ENCODE measurements at regions not wholly inside any gene's neighbourhood (a gene's known extent, or its start where the extent isn't known, plus 50 kb on each side); places are given as distances from the start of the nearest gene placed in this dataset.

DNA sequence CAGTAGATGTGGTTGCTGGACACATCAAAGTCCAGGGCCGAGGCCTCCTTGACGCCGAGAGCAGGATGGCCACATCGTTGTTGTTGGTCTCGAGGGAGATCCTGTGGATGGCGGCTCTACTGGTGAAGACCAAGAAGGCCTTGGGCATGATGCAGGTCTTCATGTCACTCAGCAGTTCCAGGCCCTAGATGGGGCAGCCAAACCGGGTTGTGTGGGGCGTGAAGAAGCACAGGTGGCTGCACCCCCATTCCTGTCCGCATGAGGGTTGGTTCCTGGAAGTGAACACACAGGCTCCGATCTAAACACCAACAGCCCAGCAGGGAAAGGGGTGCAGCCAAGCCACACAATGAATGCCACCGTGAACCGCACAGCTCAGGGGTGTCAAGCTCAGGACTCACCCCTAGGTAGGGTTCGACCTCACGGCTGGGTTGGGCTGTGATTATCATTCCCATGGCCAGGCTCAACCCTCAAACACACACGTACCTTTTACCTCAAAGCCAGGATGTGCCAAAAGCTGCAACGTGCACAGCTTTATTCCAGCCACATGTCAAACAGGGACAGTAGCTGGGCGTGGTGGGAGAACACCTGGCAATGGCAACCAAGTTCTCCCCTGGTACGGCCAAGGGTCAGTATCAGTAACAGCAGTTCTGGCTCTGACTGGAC lies 132.3 kb downstream of the CRYBB2 start:
- no peak for ATAC-seq
- Histone ChIP-seq H3K4me3 (no peak overlapping the region), H3K36me3 (ENCODE audit: low read depth) (peaks cover 9% of the 10 kb centered on the region), H3K4me1 (ENCODE audit: low read depth) (no peaks in the 10 kb centered on the region), H3K9me3 (no peaks in the 10 kb centered on the region)
- peak in 1 of 3 donors; percentile 10 for DNase-seq
- no peak for TF ChIP-seq CTCF (IDR thresholded peaks at IDR 0.05)
- intact Hi-C loops (cut with DNase I, micrococcal nuclease) = no loop called here

DNA sequence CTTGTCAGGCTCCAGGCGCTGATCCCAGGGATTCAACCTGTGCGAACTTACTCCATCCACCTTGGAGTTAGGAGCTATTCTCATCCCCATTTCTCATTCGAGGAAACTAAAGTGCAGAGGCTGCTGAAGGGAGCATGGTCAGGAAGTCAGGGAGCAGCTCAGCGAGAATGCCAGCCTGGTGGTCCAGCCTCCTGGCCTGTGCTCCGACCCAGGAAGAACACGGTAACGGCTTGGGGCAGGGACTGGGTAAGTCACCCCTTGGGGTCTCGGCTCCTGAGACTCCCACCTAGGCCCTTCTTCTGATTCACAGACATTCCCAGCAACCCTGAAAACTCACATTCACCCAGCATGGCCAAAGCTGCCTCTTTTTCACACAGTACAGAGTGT lies 132.8 kb downstream of the CRYBB2 start:
- ATAC-seq = no peak
- DNase-seq = peak in 1 of 3 donors; percentile 18
- H3K36me3 ChIP-seq (ENCODE audit: low read depth) = peaks cover 9% of the 10 kb centered on the region

DNA sequence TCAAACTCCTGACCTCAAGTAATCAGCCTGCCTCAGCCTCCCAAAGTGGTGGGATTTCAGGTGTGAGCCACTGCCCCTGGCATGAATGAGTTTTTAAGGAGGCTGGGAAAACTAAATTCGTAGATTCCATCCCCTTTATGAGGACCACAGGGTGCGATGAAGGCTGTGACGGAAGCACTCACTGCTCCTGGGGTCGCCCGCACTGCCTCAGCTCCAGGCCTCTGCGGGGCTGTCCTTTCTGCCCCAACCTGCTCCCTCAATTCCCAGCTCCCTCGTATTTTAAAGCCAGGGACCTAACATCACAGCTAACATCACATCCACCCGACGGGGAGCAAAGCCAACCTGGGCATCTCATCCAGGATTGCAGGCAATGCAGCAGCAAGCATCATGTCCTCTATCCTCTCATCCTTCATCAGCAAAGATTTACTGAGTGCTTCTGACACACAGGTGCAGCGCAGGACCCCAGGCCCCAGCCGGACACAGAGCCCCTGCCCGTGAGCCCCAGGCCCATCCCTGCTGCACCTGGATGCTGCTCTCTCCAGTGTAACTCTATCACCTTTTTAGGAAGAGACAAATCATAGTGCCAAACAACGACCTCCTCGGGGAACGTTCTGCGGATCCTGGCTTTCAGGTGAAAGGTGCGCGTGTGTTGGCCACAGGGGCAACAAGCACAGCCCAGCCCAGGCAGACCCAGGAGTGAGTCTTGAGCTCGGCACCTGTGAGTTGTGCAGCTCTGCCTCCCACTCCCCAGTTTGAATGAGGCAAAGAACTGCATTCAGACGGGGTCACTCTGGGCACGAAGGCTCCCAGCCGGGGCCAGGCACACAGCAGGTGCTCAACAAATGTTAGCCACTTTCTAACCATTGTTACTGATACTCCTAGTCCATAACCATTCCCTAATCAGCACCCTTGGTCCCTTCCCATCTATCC lies 134.3 kb downstream of the CRYBB2 start:
- Histone ChIP-seq H3K36me3 (ENCODE audit: low read depth) (peaks cover 9% of the 10 kb centered on the region), H3K4me1 (ENCODE audit: low read depth) (no peaks in the 10 kb centered on the region), H3K4me3 (no peak overlapping the region), H3K9me3 (no peaks in the 10 kb centered on the region)
- ATAC-seq = no peak
- DNase-seq = peak in 1 of 3 donors; percentile 25
- intact Hi-C loops (cut with DNase I, micrococcal nuclease) = no loop called here
- TF ChIP-seq CTCF (IDR thresholded peaks at IDR 0.05) = no peak

More for the DNA sequence above, 132.8 kb downstream of the CRYBB2 start:
- intact Hi-C loops (cut with DNase I, micrococcal nuclease) = no loop called here
- H3K4me1 ChIP-seq (ENCODE audit: low read depth) = no peaks in the 10 kb centered on the region
- H3K4me3 ChIP-seq = no peak overlapping the region
- TF ChIP-seq CTCF (IDR thresholded peaks at IDR 0.05) = no peak
- no peaks in the 10 kb centered on the region for H3K9me3 ChIP-seq

- intact Hi-C loops (cut with DNase I, micrococcal nuclease) = no loop called here
- Histone ChIP-seq H3K4me3 (no peak overlapping the region), H3K36me3 (ENCODE audit: low read depth) (peaks cover 9% of the 10 kb centered on the region), H3K4me1 (ENCODE audit: low read depth) (no peaks in the 10 kb centered on the region), H3K9me3 (no peaks in the 10 kb centered on the region)
- DNase-seq (peak in 1 of 3 donors; percentile 18), ATAC-seq (no peak)
- no peak for TF ChIP-seq CTCF (IDR thresholded peaks at IDR 0.05)
Measured at GRCh38 chr22:25354456-25354855, 135.0 kb downstream of the CRYBB2 start.

DNA sequence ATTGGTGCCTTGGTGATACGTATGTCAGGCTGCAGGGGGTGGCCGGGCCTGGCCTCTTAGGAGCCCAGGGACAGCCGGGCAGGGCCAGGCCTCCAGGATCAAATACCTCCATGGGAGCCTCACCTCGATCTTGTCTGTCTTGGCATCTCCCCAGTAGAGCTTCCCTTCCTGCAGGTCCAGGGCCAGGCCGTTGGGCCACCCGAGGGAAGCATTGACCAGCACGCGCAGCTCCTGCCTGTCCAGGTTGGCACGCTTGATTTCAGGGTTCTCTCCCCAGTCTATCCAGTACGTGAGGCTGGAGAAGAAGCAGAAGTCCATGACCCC lies 137.7 kb downstream of the CRYBB2 start:
- Histone ChIP-seq H3K9me3 (no peaks in the 10 kb centered on the region), H3K4me1 (ENCODE audit: low read depth) (no peaks in the 10 kb centered on the region), H3K4me3 (no peak overlapping the region), H3K36me3 (ENCODE audit: low read depth) (peaks cover 9% of the 10 kb centered on the region)
- intact Hi-C loops (cut with DNase I, micrococcal nuclease) = no loop called here
- peak in 1 of 3 donors; percentile 15 for DNase-seq
- TF ChIP-seq CTCF (IDR thresholded peaks at IDR 0.05) = no peak
- ATAC-seq = no peak

All from mucosa of descending colon (tissue), 3 donors.